NOMO-1 treated with dmso at 0.1 percent for 144 hours (cell line): ENCODE measurements at regions not wholly inside any gene's neighbourhood (a gene's known extent, or its start where the extent isn't known, plus 50 kb on each side); places are given as distances from the start of the nearest gene placed in this dataset.

Experiments used
- DNase-seq: peaks from one replicate; lab custom pipeline; 2025; ENCODE audit not compliant: unreplicated experiment; lab: John Stamatoyannopoulos, UW

DNA sequence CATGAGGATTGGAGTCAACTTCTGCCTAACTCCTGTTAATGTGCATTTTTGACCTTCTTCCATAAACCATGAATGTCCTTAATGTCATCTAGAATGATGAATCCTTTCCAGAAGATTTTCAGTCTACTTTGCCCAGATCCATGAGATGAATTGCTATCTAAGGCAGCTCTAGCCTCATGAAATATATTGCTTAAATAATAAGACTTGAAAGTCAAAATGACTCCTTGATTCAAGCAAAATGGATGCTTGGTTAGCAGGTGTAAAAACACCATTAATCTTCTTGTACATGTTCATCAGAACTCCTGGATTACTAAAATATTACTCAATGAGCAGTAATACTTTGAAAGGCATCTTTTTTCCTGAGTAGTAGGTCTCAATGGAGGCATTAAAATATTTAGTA lies 238.5 kb upstream of the ZC3H12C start:
- no peak for DNase-seq

GRCh38 chr11:109856928-109857327 lies 236.3 kb upstream of the ZC3H12C start:
- DNase-seq: no peak

DNA sequence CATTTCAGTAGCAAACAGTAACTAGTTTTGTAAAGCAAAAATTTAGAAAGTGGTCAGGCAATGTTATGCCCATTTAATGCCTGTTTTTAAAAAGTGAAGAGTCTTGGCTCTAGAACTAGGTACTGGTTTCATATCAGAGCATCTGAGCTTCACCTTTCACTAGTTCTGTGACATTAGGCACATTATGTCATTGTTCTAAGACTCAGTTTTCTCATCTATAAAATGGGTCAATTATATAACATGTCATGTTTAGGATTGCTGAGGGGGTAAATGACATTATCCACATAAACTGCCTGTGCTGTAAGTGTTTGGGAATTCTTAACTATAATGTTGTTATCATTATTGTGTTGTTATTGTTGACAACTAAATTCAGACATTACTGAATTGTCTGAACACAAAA lies 235.6 kb upstream of the ZC3H12C start:
- no peak for DNase-seq

DNA sequence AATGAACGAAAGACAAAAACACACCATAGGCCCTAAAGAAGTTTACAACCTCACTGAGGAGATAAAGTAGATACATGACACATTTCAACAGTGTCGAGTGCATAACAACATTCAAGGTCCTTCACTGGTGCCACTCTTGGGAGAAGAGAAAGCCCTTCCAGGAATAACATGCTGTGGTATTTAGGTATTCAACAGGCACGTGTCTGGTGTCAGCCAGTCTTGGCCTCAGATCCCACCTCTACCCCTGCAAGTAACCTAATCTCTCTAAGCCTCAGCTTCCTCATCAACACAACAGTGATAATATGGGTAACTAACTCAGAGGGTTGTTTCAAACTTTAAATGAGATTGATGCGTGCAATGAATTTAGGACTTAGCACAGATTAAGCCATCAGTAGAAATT lies 235.0 kb upstream of the ZC3H12C start:
- DNase-seq: no peak

GRCh38 chr11:109859045-109859724 lies 234.0 kb upstream of the ZC3H12C start:
- no peak for DNase-seq

DNA sequence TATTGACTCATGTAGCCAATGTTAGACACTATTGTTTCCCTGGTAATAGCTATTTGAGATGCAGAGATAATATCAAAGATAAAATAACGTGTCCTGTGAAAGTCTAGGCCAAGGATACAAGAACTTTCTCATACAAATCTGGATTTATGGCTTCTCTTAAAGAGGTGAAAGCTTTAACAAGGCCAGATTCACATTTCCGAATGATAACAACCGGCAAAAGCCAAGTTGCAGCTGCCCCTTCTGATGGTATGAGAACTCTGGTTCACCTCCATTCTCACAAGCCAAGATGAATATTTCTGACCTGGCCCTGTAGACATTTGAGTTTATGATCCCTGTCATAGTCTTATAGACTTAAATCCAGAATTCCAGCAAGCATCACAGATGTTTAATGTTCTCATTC lies 230.4 kb upstream of the ZC3H12C start:
- no peak for DNase-seq

DNA sequence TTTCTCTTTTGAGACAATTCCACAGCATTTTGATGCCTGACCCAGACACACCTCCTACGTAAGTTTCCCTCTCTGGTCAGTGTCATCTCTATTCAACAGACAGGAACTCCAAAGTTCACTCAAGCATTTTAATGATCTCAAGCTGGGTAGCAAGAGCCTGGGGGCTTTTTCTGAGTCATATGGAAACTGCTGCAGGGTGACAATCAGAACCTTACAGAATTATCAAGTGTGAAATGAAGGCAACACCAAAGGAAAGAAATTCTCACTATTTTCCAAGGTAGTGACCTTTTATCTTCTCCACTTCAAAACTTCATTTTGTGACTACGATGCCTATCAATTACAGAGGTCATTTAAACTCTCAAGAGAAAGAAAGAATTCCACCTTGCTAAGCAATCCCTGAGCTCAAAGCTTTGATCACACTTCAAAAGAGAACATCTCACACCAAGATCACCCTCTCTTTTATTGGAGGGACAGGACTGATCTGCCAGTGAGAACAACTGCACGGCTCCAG lies 229.0 kb upstream of the ZC3H12C start:
- no peak for DNase-seq

DNA sequence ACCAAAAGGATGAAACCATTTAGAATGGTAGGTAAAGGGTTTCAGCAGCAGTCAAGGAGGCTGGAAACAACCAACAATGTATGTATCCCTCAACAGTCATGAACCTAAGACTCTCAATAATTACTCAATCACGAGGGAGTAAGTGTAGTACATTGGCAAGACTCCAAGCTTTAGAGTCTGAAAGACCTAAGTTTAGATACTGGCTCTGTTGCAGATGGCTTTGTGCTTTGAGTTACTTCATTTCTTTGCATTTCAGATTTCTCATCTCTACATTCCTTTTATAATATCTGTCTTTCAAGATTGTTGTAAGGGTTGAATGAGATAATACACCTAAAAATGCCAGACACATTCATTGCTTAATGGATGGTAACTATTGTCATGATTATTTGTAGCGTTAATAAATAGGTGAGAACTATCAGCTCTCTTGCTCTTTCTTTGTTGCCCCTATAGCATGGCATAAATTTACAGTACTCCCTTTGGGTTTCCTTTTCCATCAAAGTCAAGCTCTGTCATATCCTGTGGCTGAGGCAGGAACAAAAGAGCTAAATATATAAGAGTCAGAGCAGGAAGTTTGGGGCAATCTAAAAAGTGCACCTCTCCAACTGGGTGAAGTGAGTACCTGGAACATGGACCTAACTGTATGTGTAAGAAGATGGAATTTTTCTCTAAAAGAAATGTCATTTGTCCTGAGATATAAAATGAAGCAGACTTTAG lies 228.2 kb upstream of the ZC3H12C start:
- DNase-seq: no peak

- DNase-seq: no peak
Observed at GRCh38 chr11:109865548-109866186, 227.5 kb upstream of the ZC3H12C start.

- no peak for DNase-seq
Observed at GRCh38 chr11:109867784-109868183, 225.4 kb upstream of the ZC3H12C start.

DNA sequence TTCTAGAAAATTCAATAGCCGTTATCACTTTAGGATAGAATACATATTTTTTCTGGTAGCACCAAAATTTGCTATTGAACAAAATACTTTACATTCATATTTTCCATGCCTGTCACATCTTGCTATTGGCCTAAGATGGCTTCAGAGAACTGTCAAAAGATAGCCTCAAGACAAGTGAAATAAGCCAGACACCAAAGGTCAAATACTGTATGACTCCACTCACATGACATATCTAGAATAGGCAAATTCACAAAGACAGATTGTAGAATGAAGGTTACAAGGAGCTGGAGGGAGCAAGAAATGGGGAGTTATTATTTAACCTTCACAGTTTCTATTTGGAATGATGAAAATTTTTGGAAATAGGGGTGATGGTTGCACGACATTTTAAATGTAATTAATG lies 223.7 kb upstream of the ZC3H12C start:
- no peak for DNase-seq

GRCh38 chr11:109870297-109870696 lies 222.9 kb upstream of the ZC3H12C start:
- DNase-seq: no peak

GRCh38 chr11:109877043-109877442 lies 216.1 kb upstream of the ZC3H12C start:
- DNase-seq: no peak

DNA sequence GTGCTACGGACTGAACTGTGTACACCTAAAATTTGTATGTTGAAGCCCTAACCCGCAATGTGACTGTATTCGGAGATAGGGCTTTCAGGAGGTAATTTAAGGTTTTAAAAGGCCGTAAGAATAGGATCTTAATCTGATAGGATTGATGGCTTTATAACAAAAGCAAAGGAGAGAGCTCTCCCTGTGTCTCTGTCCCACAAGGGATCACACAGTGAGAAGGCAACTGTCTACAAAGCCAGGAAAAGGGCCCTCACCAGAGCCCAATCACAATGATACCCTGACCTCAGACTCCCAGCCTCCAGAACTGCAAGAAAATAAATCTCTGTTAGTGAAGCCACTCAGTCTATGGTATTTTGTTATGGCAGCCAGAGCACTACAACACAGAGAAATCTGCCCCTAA lies 208.7 kb upstream of the ZC3H12C start:
- DNase-seq: no peak

- DNase-seq: no peak
Observed at GRCh38 chr11:109885006-109885405, 208.2 kb upstream of the ZC3H12C start.

DNA sequence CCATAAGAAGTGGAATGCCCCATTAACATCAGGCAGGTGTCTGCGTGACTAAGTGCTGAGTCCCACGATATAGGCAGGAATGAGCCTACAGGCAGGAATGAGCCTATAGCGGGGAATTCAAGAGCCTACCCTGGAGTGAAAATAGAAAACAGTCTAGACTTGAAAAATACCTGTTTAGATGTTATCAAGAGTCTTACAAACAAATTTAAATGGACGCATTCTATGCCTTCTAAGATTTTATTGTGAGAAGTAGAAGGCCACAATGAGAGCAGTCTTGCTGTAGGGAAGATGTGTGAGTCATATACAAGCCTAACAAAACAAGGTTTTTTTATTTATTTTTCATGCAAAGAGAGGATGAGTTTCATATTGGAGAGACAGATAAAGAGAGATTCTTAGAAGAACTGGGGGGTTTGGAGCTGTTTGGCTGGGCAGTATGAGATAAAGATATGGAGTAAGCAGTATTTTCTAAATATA lies 200.8 kb upstream of the ZC3H12C start:
- no peak for DNase-seq

GRCh38 chr11:109894242-109894641 lies 198.9 kb upstream of the ZC3H12C start:
- DNase-seq: no peak

DNA sequence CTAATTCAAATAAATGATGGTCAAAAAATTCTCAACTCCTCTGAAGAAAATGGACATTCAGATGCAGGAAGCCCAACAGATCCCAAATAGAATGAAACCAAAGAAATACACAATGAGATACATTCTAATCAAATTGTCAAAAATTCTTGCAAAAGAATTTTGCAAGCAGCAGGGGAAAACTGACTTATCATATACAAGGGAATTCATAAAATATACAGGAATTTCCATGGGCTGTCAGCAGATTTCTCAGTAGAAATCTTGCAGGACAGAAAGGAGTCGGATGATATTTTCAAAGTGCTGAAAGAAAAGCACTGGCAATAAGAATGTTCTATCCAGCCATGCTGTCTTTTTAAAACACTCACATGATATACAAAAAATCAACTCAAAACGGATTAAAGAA lies 194.6 kb upstream of the ZC3H12C start:
- no peak for DNase-seq

- DNase-seq: no peak
Observed at GRCh38 chr11:109902764-109903433, 190.3 kb upstream of the ZC3H12C start.

DNA sequence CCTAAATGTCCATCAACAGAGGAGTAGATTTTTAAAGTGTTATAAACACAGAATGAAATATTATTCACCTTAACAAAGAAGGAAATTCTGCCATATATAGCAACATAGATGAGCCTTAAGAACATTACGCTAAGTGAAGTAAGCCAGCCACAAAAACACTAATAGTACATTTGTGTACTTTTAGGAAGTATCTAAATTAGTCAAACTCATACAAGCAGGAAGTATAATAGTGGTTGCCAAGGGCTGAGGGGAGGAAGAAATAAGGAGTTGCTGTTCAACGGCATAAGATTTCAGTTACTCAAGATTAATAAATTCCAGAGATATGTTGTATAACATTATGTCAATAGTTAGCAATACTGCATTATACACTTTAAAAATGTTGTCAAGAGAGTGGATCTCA lies 181.7 kb upstream of the ZC3H12C start:
- peak; percentile 15 for DNase-seq

DNA sequence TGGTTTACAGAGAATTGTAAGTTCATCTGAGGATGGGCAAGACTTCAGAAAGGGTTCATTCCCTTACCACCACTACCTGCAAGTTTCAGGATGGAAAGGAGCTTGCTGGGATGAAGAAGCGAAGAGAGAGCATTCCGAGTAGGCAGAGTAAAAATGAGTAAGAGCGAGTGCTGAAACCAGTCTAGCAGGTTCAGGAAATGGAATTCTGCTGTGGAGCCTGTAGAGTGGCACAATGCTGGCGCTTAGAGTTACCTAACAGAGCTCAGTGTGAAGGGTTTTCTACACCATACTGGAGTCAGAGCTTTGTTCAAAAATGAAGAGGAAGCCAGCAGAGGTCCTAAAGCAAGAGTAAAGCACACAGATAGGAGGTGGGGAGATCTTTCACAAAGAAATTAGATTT lies 179.2 kb upstream of the ZC3H12C start:
- no peak for DNase-seq
